Posterior cingulate gyrus (tissue), 11 donors: ENCODE measurements at regions not wholly inside any gene's neighbourhood (a gene's known extent, or its start where the extent isn't known, plus 50 kb on each side); places are given as distances from the start of the nearest gene placed in this dataset.
"Not testable (repeated sequence)": the region's sequence is repeated elsewhere in the genome, so short reads cannot be mapped to it uniquely, and the experiment has no call there.

ENCODE experiments used
- DNase-seq, 10 donors: peaks; one replicate each; pipeline versions ENCODE4 v3.0.0 to v3.0.0-alpha.2; 2020 to 2021; ENCODE audit warnings: mixed read lengths in 3 of 10
- intact Hi-C: fragments of 100-400 bp; cut with DNase I; formaldehyde crosslinking; loops from one replicate; pipeline ENCODE4 v1.15.1; 2023

- no peak for DNase-seq
Measured at GRCh38 chr10:106309376-106309775, 855.1 kb downstream of the SORCS1 start.

GRCh38 chr10:106308284-106308683 is 856.2 kb downstream of the SORCS1 start:
- no peak for DNase-seq
- intact Hi-C loops: no loop called here

More at GRCh38 chr10:106309376-106309775, 855.1 kb downstream of the SORCS1 start:
- intact Hi-C loops: no loop called here

GRCh38 chr10:106304056-106304455 is 860.5 kb downstream of the SORCS1 start:
- intact Hi-C loops: no loop called here
- DNase-seq: no peak

- intact Hi-C loops: no loop called here
- DNase-seq: no peak
Measured at GRCh38 chr10:106302961-106303360, 861.5 kb downstream of the SORCS1 start.

GRCh38 chr10:106301146-106301545 is 863.4 kb downstream of the SORCS1 start:
- peak in 1 of 10 donors; percentile 3 for DNase-seq
- intact Hi-C loops: no loop called here

- no peak for DNase-seq
- intact Hi-C loops: no loop called here
Measured at GRCh38 chr10:106296750-106297392, 867.6 kb downstream of the SORCS1 start.

GRCh38 chr10:106284802-106285587 is 879.5 kb downstream of the SORCS1 start:
- intact Hi-C loops: no loop called here
- no peak for DNase-seq

- DNase-seq: no peak
- intact Hi-C loops: no loop called here
Measured at GRCh38 chr10:106280896-106281460, 883.5 kb downstream of the SORCS1 start.

GRCh38 chr10:106278383-106278782 is 886.1 kb downstream of the SORCS1 start:
- no peak for DNase-seq

GRCh38 chr10:106271237-106271636 is 893.3 kb downstream of the SORCS1 start:
- no peak for DNase-seq
- intact Hi-C loops: no loop called here

More at GRCh38 chr10:106278383-106278782, 886.1 kb downstream of the SORCS1 start:
- intact Hi-C loops: no loop called here

- DNase-seq: no peak
- intact Hi-C loops: no loop called here
Measured at GRCh38 chr10:106268000-106268399, 896.5 kb downstream of the SORCS1 start.

GRCh38 chr10:106267591-106267990 is 896.9 kb downstream of the SORCS1 start:
- intact Hi-C loops: no loop called here
- DNase-seq: peak in 3 of 10 donors; percentile 14 to 85 (median 66)

- intact Hi-C loops: not testable (repeated sequence)
- peak in 1 of 10 donors; percentile 57 for DNase-seq
Measured at GRCh38 chr10:106257432-106257831, 907.1 kb downstream of the SORCS1 start.

- intact Hi-C loops: no loop called here
- DNase-seq: peak in 4 of 10 donors; percentile 14 to 72 (median 48)
Measured at GRCh38 chr10:106255111-106255678, 909.3 kb downstream of the SORCS1 start.

- no peak for DNase-seq
- intact Hi-C loops: no loop called here
Measured at GRCh38 chr10:106254071-106254470, 910.4 kb downstream of the SORCS1 start.

- no peak for DNase-seq
Measured at GRCh38 chr10:106252541-106252940, 912.0 kb downstream of the SORCS1 start.

GRCh38 chr10:106251573-106251972 is 912.9 kb downstream of the SORCS1 start:
- DNase-seq: no peak

More at GRCh38 chr10:106252541-106252940, 912.0 kb downstream of the SORCS1 start:
- intact Hi-C loops: no loop called here

GRCh38 chr10:106242301-106242700 is 922.2 kb downstream of the SORCS1 start:
- no peak for DNase-seq
- intact Hi-C loops: no loop called here

More at GRCh38 chr10:106251573-106251972, 912.9 kb downstream of the SORCS1 start:
- intact Hi-C loops: no loop called here

GRCh38 chr10:106226828-106227227 is 937.7 kb downstream of the SORCS1 start:
- DNase-seq: no peak
- intact Hi-C loops: no loop called here

GRCh38 chr10:106226142-106226541 is 938.4 kb downstream of the SORCS1 start:
- DNase-seq: no peak
- intact Hi-C loops: no loop called here

- no peak for DNase-seq
- intact Hi-C loops: no loop called here
Measured at GRCh38 chr10:106224676-106225075, 939.8 kb downstream of the SORCS1 start.
